HCT116 (cell line): ENCODE measurements at regions not wholly inside any gene's neighbourhood (a gene's known extent, or its start where the extent isn't known, plus 50 kb on each side); places are given as distances from the start of the nearest gene placed in this dataset.

Experiments used
- ATAC-seq: fragments of 200-7000 bp; cut with Tn5 transposase; 2 replicates; pipeline ENCODE4 v1.9.1; 2020; ENCODE audit warnings: mild to moderate bottlenecking, moderate library complexity
- BruUV-seq: library from RNA; stranded (reverse); fragments of 400-500 nt; replicated peaks from 2 replicates; lab custom pipeline; 2021; lab: Mats Ljungman, UMichigan
- CTCF ChIA-PET: fragments of 300-600 bp; sonication (Branson Sonifier 250); formaldehyde crosslinking; loops from one replicate; lab custom pipeline; 2021; ENCODE audit warnings: antibody characterized with exemption; lab: Charles Lee
- POLR2A ChIA-PET: fragments of 300-600, 350-600 bp; sonication (Branson Sonifier 250); formaldehyde crosslinking; loops from one replicate; lab custom pipeline; 2021; ENCODE audit warnings: antibody characterized with exemption; lab: Charles Lee
- RAD21 ChIA-PET, 2 experiments: fragments of 300-600 bp; sonication (Branson Sonifier 250); formaldehyde crosslinking; loops; one replicate each; lab custom pipeline; 2023; ENCODE audit warnings: low total read pairs in 2 of 2; ENCODE audit not compliant: uncharacterized antibody in 2 of 2, unreplicated experiment in 2 of 2, low non-redundant PET in 1 of 2; lab: Charles Lee
- DNase-seq: peaks from one replicate; pipeline ENCODE4 v3.0.0-alpha.2; 2010; ENCODE audit warnings: low read depth, low spot score
- H2AFZ ChIP-seq: fragments of 200-600 bp; shearing (Covaris generic), sonication (generic); 2 replicates; pipeline ENCODE4 v1.6.1; 2017; ENCODE audit warnings: low read depth, mixed run types, mixed read lengths, antibody characterized with exemption, low read length; ENCODE audit not compliant: poor library complexity, severe bottlenecking
- H3K27ac ChIP-seq: 2 replicates; pipeline ENCODE4 v1.5.1; 2012; ENCODE audit warnings: low read depth, low read length
- H3K27me3 ChIP-seq: fragments of 200-600 bp; sonication (generic); 2 replicates; pipeline ENCODE4 v1.6.1; 2016; ENCODE audit warnings: mixed run types, low read length, mixed read lengths; ENCODE audit not compliant: insufficient read depth
- H3K36me3 ChIP-seq, 2 experiments: fragments of 200-500 bp in 1 of 2; fragments of 200-600 bp in 1 of 2; sonication (Bioruptor generic) in 1 of 2; sonication (generic) in 1 of 2; 2 replicates each; pipeline versions ENCODE4 v1.5.1 to v1.6.1; 2014 to 2016; ENCODE audit warnings: low read length in 2 of 2, inconsistent platforms in 1 of 2, mixed read lengths in 1 of 2, mixed run types in 1 of 2; ENCODE audit not compliant: insufficient read depth in 2 of 2, control insufficient read depth in 1 of 2
- H3K4me1 ChIP-seq, 2 experiments: fragments of 200-600 bp in 1 of 2; sonication (generic) in 1 of 2; 2 replicates each; pipeline versions ENCODE4 v1.5.1 to v1.6.1; 2012 to 2017; ENCODE audit warnings: low read length in 2 of 2, inconsistent platforms in 1 of 2, mild to moderate bottlenecking in 1 of 2, mixed read lengths in 1 of 2, mixed run types in 1 of 2, moderate library complexity in 1 of 2; ENCODE audit not compliant: insufficient read depth in 2 of 2, control insufficient read depth in 1 of 2
- H3K4me2 ChIP-seq: fragments of 200-600 bp; sonication (generic); 2 replicates; pipeline ENCODE4 v1.6.1; 2017; ENCODE audit warnings: mixed run types, low read length, mixed read lengths
- H3K4me3 ChIP-seq, 2 experiments: fragments of 200-600 bp in 1 of 2; sonication (generic) in 1 of 2; replicated peaks in 1 of 2; 2 replicates each; pipeline ENCODE4 v1.5.1; 2011 to 2016; ENCODE audit warnings: low read length in 2 of 2, control low read depth in 1 of 2, low read depth in 1 of 2, mild to moderate bottlenecking in 1 of 2, mixed read lengths in 1 of 2, mixed run types in 1 of 2
- H3K79me2 ChIP-seq: fragments of 200-600 bp; sonication (generic); 2 replicates; pipeline ENCODE4 v1.6.1; 2017; ENCODE audit warnings: mild to moderate bottlenecking, mixed run types, low read length, moderate library complexity, mixed read lengths; ENCODE audit not compliant: insufficient read depth
- H3K9ac ChIP-seq: fragments of 200-600 bp; sonication (generic); 2 replicates; pipeline ENCODE4 v1.6.1; 2016; ENCODE audit warnings: low read length, mixed read lengths
- H3K9me2 ChIP-seq: fragments of 200-600 bp; sonication (generic), shearing (Covaris generic); 2 replicates; pipeline ENCODE4 v1.6.1; 2017; ENCODE audit warnings: mixed run types, mild to moderate bottlenecking, moderate library complexity; ENCODE audit not compliant: insufficient read depth
- H3K9me3 ChIP-seq, 2 experiments: fragments of 200-500 bp in 1 of 2; fragments of 200-600 bp in 1 of 2; sonication (Bioruptor generic) in 1 of 2; sonication (generic) in 1 of 2; 2 replicates each; pipeline ENCODE4 v1.6.1; 2014 to 2017; ENCODE audit warnings: low read length in 2 of 2, mixed read lengths in 2 of 2, inconsistent platforms in 1 of 2, low read depth in 1 of 2, mild to moderate bottlenecking in 1 of 2, mixed run types in 1 of 2, moderate library complexity in 1 of 2; ENCODE audit not compliant: control insufficient read depth in 1 of 2, insufficient read depth in 1 of 2
- H4K20me1 ChIP-seq: fragments of 200-600 bp; sonication (generic), shearing (Covaris generic); 2 replicates; pipeline ENCODE4 v1.6.1; 2017; ENCODE audit warnings: mixed run types, mild to moderate bottlenecking, moderate library complexity; ENCODE audit not compliant: insufficient read depth
- ATF3 ChIP-seq: IDR thresholded peaks from 2 replicates; pipeline ENCODE4 v1.6.1; 2012
- CBX3 ChIP-seq: IDR thresholded peaks from 2 replicates; pipeline ENCODE4 v1.6.1; 2012; ENCODE audit warnings: low read depth
- EGR1 ChIP-seq: IDR thresholded peaks from 2 replicates; pipeline ENCODE4 v1.6.1; 2012; ENCODE audit warnings: low read depth
- ELF1 ChIP-seq: IDR thresholded peaks from 2 replicates; pipeline ENCODE4 v1.6.1; 2012; ENCODE audit warnings: low read depth, borderline replicate concordance
- EZH2 ChIP-seq: fragments of 200-600 bp; sonication (generic); IDR thresholded peaks from 2 replicates; pipeline ENCODE4 v1.6.1; 2017; ENCODE audit warnings: antibody characterized with exemption, mixed run types
- EZH2phosphoT487 ChIP-seq: fragments of 200-600 bp; IDR thresholded peaks from 2 replicates; pipeline ENCODE4 v1.6.1; 2018; ENCODE audit warnings: antibody characterized with exemption, borderline replicate concordance
- FOSL1 ChIP-seq: IDR thresholded peaks from 2 replicates; pipeline ENCODE4 v1.6.1; 2012; ENCODE audit warnings: low read depth
- JUND ChIP-seq: IDR thresholded peaks from 2 replicates; pipeline ENCODE4 v1.6.1; 2012
- RAD21 ChIP-seq: IDR thresholded peaks from 2 replicates; pipeline ENCODE4 v1.6.1; 2012; ENCODE audit warnings: low read depth, mild to moderate bottlenecking
- SIN3A ChIP-seq: IDR thresholded peaks from 2 replicates; pipeline ENCODE4 v1.6.1; 2012; ENCODE audit warnings: low read depth
- YY1 ChIP-seq: IDR thresholded peaks from 2 replicates; pipeline ENCODE4 v1.6.1; 2011; ENCODE audit warnings: low read length, low read depth, moderate library complexity, mild to moderate bottlenecking; ENCODE audit not compliant: insufficient replicate concordance; ENCODE audit errors: extremely low read depth
- ZFX ChIP-seq: fragments of 450-650 bp; IDR thresholded peaks from 2 replicates; pipeline ENCODE4 v1.6.1; 2017
- intact Hi-C: fragments of 100-400 bp; cut with micrococcal nuclease; formaldehyde crosslinking; loops from 2 replicates; pipeline ENCODE4 v1.10.0; 2022
- TF ChIP-seq, protein P1 (sequence below): IDR thresholded peaks from 2 replicates; pipeline ENCODE4 v1.6.1; 2011; ENCODE audit warnings: mild to moderate bottlenecking, low read length, moderate library complexity; ENCODE audit not compliant: insufficient replicate concordance; ENCODE audit errors: extremely low read depth

- TF ChIP-seq, protein P1, sequence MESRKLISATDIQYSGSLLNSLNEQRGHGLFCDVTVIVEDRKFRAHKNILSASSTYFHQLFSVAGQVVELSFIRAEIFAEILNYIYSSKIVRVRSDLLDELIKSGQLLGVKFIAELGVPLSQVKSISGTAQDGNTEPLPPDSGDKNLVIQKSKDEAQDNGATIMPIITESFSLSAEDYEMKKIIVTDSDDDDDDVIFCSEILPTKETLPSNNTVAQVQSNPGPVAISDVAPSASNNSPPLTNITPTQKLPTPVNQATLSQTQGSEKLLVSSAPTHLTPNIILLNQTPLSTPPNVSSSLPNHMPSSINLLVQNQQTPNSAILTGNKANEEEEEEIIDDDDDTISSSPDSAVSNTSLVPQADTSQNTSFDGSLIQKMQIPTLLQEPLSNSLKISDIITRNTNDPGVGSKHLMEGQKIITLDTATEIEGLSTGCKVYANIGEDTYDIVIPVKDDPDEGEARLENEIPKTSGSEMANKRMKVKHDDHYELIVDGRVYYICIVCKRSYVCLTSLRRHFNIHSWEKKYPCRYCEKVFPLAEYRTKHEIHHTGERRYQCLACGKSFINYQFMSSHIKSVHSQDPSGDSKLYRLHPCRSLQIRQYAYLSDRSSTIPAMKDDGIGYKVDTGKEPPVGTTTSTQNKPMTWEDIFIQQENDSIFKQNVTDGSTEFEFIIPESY = no peak
These were observed 951.6 kb downstream of the TUSC7 start (continued) for GRCh38 chr3:117660941-117661817.

GRCh38 chr3:117661818-117662095 is 952.2 kb downstream of the TUSC7 start:
- TF ChIP-seq SIN3A (no peak), JUND (no peak), ZFX (no peak)
- no peaks in the 10 kb centered on the region for H3K27me3 ChIP-seq
- H3K9me3 ChIP-seq = no peaks in the 10 kb centered on the region
- no TSS peak for BruUV-seq
- no peaks in the 10 kb centered on the region for H3K36me3 ChIP-seq
- intact Hi-C loops = no loop called here
- ChIA-PET CTCF (no interaction called here), POLR2A (no interaction called here), RAD21 (no interaction called here)
- DNase-seq (no peak), ATAC-seq (no peak)
- no peaks in the 10 kb centered on the region for H3K9me2 ChIP-seq
- no peak overlapping the region for H2AFZ ChIP-seq
- no peak overlapping the region for H3K4me3 ChIP-seq
- no peaks in the 10 kb centered on the region for H3K4me1 ChIP-seq
- no peak overlapping the region for H3K9ac ChIP-seq
- no peak overlapping the region for H3K4me2 ChIP-seq
- no peaks in the 10 kb centered on the region for H4K20me1 ChIP-seq
- H3K27ac ChIP-seq = no peak overlapping the region
- H3K79me2 ChIP-seq = no peaks in the 10 kb centered on the region

GRCh38 chr3:117665296-117665695 is 955.7 kb downstream of the TUSC7 start:
- Histone ChIP-seq H3K4me3 (no peak overlapping the region), H2AFZ (no peak overlapping the region), H3K79me2 (no peaks in the 10 kb centered on the region), H3K27ac (no peak overlapping the region), H3K9ac (no peak overlapping the region), H3K9me3 (no peaks in the 10 kb centered on the region), H3K36me3 (no peaks in the 10 kb centered on the region), H3K27me3 (no peaks in the 10 kb centered on the region), H3K4me1 (no peaks in the 10 kb centered on the region), H3K9me2 (no peaks in the 10 kb centered on the region), H3K4me2 (no peak overlapping the region)
- DNase-seq = no peak
- CTCF ChIA-PET = no interaction called here
- no peak for ATAC-seq
- RAD21 ChIA-PET = no interaction called here
- intact Hi-C loops = no loop called here
- BruUV-seq = no TSS peak
- TF ChIP-seq ATF3 = no peak
- TF ChIP-seq, protein P1 = no peak
- TF ChIP-seq FOSL1 = no peak
- TF ChIP-seq YY1 = no peak
- no peak for TF ChIP-seq ELF1
- no peak for TF ChIP-seq EZH2
- TF ChIP-seq EGR1 = no peak
- TF ChIP-seq EZH2phosphoT487 = no peak
- no peak for TF ChIP-seq RAD21
- no peak for TF ChIP-seq CBX3
- no peak for TF ChIP-seq JUND
- no peak for TF ChIP-seq SIN3A
- TF ChIP-seq, all 23 proteins: peak for 0
- H4K20me1 ChIP-seq = no peaks in the 10 kb centered on the region
- POLR2A ChIA-PET = no interaction called here
